Bronchial epithelial cell (primary cell): ENCODE measurements at regions not wholly inside any gene's neighbourhood (a gene's known extent, or its start where the extent isn't known, plus 50 kb on each side); places are given as distances from the start of the nearest gene placed in this dataset.
A peak's percentile ranks its signal among the peaks of the same experiment; 100 is the strongest.

ENCODE experiments used
- DNase-seq: peaks from one replicate; pipeline ENCODE4 v3.0.0-alpha.2; 2010; ENCODE audit warnings: low read depth
- FAIRE-seq: peaks from 2 replicates; lab custom pipeline; 2011; peaks lifted over from hg19 to GRCh38; lab: Jason Lieb, UNC
- H3K27me3 ChIP-seq: 2 replicates; pipeline ENCODE4 v1.5.1; 2011; ENCODE audit warnings: low read length; ENCODE audit not compliant: control insufficient read depth, insufficient read depth
- H3K36me3 ChIP-seq: 2 replicates; pipeline ENCODE4 v1.5.1; 2011; ENCODE audit warnings: low read length; ENCODE audit not compliant: control insufficient read depth, insufficient read depth
- H3K4me3 ChIP-seq: 2 replicates; pipeline ENCODE4 v1.5.1; 2011; ENCODE audit warnings: mild to moderate bottlenecking, low read depth, low read length, control low read depth
- TF ChIP-seq, protein P1 (sequence below): IDR thresholded peaks from 2 replicates; pipeline ENCODE4 v1.5.1; 2011; ENCODE audit warnings: mild to moderate bottlenecking, moderate library complexity, low read length, control low read depth, inconsistent platforms; ENCODE audit not compliant: insufficient read depth, severe bottlenecking

DNA sequence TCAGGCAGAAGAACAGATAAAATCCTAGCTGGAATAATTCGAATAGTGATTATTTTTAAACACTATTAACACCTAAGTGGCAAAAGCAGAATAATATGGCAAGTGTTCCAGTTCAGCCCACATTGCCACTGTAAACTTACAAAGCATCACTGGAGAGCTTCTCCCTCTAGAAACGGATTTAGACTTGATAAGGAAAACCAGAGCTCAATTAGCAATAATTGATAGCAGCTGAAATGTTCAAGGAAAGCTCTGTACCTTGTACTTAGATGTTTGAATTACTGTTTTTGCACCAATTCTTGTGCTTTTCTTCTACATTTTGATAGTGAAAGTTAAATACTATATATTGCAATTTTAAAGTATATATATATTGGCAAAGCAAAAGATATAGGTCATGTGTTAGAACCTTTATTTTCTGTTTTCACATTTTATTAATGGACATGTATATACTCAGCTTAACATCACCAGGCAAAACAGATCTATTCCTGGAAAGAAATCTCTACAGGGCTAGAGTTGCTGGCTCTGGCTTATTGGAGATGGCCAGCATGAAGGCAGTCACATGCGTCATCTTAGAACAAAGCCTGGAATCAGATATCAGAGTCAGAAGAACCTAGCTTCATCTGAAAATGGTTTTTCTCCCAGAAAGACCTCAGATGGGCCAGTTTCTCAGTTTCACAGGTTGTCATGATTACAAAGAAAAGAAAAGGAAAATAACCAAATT is 149.1 kb upstream of the CTAGE1 start:
- H3K36me3 ChIP-seq = no peaks in the 10 kb centered on the region
- FAIRE-seq = no peak
- DNase-seq = no peak
- TF ChIP-seq, protein P1, sequence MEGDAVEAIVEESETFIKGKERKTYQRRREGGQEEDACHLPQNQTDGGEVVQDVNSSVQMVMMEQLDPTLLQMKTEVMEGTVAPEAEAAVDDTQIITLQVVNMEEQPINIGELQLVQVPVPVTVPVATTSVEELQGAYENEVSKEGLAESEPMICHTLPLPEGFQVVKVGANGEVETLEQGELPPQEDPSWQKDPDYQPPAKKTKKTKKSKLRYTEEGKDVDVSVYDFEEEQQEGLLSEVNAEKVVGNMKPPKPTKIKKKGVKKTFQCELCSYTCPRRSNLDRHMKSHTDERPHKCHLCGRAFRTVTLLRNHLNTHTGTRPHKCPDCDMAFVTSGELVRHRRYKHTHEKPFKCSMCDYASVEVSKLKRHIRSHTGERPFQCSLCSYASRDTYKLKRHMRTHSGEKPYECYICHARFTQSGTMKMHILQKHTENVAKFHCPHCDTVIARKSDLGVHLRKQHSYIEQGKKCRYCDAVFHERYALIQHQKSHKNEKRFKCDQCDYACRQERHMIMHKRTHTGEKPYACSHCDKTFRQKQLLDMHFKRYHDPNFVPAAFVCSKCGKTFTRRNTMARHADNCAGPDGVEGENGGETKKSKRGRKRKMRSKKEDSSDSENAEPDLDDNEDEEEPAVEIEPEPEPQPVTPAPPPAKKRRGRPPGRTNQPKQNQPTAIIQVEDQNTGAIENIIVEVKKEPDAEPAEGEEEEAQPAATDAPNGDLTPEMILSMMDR = no peak
- no peaks in the 10 kb centered on the region for H3K27me3 ChIP-seq
- H3K4me3 ChIP-seq = no peak overlapping the region

DNA sequence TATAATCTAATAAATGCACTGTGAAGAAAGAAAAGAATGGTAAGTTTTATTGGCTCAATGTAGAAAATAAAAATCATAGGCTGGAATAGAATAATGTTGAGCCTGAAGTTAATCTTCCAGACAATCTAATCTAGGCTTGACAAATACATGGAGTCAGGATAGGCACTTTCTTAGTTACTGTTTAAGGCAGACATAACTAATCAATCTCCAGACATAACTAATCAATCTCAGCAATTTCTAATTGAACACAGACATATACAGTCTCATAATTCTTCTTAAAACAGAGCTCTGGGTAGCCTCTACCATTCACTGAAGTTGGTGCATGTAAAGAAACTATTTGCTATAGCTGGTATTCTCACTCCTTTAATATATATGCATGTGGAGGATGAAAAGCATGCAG is 150.1 kb upstream of the CTAGE1 start:
- TF ChIP-seq, protein P1 = no peak
- Histone ChIP-seq H3K36me3 (no peaks in the 10 kb centered on the region), H3K27me3 (no peaks in the 10 kb centered on the region), H3K4me3 (no peak overlapping the region)
- DNase-seq (no peak), FAIRE-seq (no peak)

DNA sequence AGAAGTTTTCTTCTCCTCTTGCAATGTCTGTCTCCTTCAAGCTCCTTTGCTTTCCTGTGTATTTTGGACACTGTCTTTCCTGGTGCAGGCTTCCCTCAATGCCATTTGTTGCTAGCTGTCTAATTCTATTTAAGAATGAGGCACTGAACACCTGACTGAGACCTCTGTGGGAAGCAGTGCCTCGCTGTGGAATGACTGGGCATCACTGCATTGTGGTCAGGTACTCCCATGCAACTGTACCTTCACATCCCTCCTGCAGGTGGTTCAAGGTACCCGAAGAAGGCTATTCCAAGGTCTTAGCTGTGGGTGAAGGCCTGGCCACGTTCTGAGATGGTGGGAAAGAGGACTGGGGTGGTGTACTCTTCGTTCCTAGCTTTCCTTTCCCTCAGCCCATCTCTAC is 152.8 kb upstream of the CTAGE1 start:
- H3K27me3 ChIP-seq = no peaks in the 10 kb centered on the region

DNA sequence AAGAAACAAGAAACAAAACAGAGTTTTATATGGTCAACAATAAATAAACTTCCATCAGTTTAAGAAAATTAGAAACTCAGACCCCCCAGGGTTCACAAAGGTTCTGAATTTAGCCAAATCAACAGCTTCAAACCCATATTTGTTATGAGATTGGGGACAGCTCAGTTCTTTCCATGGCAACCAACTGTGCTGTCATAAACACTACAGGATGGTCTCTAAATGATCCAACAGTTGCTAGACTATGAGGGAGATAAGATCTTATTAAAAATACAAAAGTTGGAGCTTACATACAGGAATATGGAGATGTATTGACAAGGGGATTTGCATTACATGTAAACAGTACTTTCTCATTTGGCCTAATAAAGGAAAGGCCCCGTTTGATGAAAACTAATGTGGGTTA is 154.6 kb upstream of the CTAGE1 start:
- no peak for FAIRE-seq
- Histone ChIP-seq H3K4me3 (no peak overlapping the region), H3K27me3 (no peaks in the 10 kb centered on the region), H3K36me3 (no peaks in the 10 kb centered on the region)
- TF ChIP-seq, protein P1 = no peak
- no peak for DNase-seq

More for the DNA sequence above, 152.8 kb upstream of the CTAGE1 start:
- TF ChIP-seq, protein P1 = no peak
- Histone ChIP-seq H3K4me3 (no peak overlapping the region), H3K36me3 (no peaks in the 10 kb centered on the region)
- DNase-seq (no peak), FAIRE-seq (peak; percentile 64)

DNA sequence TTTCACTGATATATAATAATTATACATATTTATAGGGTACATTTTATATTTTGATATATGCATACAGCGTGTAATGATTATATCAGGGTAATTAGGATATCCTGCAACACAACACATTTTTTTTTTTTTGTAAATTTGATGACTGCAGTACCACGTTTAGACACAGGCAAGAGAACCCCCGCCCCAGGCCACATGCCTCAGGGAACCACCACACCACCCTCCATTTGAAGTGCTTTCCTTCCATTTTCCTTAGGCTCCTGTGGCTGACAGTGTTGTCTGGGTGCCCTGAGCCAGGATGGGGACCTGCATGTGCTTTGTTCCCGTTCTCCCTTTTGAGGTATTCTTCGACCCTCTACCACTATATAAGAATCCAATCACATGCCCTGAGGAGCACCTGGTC is 161.6 kb upstream of the CTAGE1 start:
- TF ChIP-seq, protein P1 = no peak
- no peak for FAIRE-seq
- H3K36me3 ChIP-seq = no peaks in the 10 kb centered on the region
- no peak overlapping the region for H3K4me3 ChIP-seq
- no peaks in the 10 kb centered on the region for H3K27me3 ChIP-seq
- DNase-seq = no peak

DNA sequence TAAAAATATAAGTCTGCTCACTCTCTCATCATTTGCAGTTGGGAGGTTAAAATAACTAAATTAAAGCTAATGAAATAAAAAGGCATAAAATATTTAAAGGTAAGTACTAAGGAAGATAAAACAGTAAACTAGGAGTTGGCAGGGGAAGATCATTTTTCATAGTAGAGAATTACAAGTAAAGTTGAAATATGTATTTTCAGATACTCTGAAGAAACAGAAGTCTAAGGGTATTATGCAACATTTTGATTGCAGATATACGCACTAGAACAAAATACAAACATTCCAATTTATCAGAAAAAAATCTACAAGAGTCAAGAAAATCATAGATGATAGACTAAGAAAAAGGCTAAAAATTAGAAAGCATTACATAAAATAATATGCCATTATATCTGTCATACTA is 167.6 kb upstream of the CTAGE1 start:
- no peak overlapping the region for H3K4me3 ChIP-seq
- FAIRE-seq = no peak
- no peaks in the 10 kb centered on the region for H3K36me3 ChIP-seq

More for the DNA sequence above, 167.6 kb upstream of the CTAGE1 start:
- DNase-seq = no peak
- TF ChIP-seq, protein P1 = no peak
- H3K27me3 ChIP-seq = no peaks in the 10 kb centered on the region
